Tongue (tissue), 1 donor: ENCODE measurements at regions not wholly inside any gene's neighbourhood (a gene's known extent, or its start where the extent isn't known, plus 50 kb on each side); places are given as distances from the start of the nearest gene placed in this dataset.
"Not testable (repeated sequence)": the region's sequence is repeated elsewhere in the genome, so short reads cannot be mapped to it uniquely, and the experiment has no call there.

Experiments used
- DNase-seq: peaks from one replicate; pipeline ENCODE4 v3.0.0-alpha.2; 2015

DNA sequence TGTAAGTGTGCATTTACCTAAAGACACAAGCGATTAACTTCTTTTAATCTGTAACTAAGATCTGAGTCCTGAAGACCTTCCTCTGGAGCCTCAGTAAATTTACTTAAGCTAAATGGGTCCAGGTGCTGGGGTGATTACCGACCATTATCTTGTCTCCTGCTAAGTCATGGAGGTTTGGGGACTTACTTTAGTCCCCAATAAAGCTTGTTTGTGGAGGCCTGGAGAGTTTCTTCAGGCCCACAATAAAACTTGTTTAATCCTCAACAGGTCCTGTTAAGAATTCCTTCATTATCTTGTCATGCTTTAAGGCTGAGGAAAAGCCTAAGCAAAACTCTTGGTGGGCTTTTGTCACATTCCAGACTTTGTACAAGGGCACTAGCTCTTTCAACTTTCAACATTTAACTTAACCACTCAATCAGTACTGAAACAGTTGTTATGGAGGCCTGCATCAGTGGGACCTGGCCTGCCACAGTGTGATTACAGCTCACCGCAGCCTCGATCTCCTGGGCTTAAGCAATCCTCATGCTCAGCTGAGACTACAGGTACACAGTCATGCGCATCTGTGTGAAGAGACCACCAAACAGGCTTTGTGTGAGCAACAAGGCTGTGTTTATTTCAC, 84.0 kb downstream of the FMO4 start:
- no peak for DNase-seq

DNA sequence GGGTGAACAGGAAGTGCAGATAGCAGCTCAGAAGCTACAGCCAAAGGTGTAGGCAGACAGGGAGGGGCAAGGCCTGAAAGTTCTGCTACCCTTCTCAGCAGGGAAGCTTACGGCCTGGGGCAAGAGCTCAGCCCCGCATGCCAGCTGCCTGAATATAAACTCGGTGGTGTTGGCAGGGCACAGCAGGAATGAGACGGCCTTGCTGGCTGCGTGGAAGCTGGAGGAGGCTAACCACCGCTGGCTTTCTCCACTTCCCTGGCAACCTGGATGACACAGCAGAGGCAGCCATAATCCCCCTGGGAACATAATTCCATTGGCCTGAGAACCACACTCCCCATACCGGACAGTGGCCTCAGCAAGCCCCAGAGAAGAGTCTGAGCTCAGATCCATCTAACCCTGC, 81.9 kb upstream of the PRRC2C start:
- no peak for DNase-seq

DNA sequence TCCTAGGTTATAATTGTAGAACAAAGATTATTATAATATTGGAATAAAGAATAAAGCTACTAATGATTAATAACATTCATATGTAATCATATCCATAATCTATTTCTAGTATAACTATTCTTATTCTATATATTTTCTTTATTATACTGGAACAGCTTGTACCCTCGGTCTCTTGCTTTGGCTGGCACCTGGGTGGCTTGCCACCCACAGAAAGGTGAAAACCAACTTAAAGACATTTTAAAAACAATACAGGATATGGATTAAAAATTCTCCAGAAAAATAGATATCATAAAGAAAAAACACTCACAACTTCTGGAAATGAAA, 80.0 kb upstream of the PRRC2C start:
- no peak for DNase-seq

DNA sequence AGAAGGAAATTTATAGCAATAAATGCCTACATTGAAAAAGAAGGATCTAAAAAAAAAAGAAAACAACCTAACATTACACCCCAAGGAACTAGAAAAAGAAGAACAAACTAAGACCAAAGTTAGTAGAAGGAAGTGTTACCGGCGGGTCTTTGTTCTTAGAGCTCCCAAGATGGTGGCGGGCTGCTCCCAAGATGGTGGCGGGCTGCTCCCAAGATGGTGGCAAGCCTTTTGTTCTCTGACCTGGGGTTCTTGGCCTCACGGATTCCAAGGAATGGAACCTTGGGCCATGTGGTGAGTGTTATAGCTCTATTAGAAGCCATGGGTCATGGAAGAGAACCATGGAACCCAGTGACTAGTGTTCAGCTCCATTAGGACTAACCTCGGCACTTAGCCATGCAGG, 71.8 kb upstream of the PRRC2C start:
- not testable (repeated sequence) for DNase-seq

DNA sequence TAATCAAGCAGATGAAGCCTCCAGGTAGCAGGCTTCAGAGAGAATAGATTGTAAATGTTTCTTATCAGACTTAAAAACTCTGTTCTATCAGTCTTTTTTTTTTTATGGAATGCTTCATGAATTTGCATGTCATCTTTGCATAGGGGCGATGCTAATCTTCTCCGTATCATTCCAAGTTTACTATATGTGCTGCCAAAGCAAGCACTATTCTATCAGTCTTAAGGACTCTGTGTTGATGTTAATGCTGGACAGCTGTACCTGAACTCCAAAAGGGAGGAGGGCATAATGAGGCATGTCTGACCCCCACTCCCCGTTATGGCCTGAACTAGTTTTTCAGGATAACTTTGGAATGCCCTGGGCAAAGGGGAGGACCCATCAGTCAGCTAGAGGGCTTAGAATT, 66.8 kb upstream of the PRRC2C start:
- DNase-seq: no peak

DNA sequence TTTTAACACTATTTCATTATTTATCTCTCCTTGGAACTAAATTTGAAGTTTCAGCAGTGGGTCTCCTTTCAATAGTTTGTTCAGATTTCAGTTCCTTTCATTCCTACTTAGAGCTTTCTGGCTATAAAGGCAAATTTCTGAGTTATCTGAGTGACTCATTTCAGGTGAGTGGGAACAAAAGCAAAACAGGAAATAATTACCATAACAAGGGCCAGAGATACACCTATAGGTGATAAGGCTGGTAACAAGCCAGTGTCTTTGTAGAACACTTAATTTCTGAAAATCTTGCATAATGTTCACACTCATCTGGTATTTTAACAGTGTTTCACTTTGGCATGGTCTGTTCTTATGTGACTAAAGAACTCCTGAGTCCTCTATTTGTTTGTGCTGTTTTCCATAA, 64.5 kb upstream of the PRRC2C start:
- DNase-seq: no peak

DNA sequence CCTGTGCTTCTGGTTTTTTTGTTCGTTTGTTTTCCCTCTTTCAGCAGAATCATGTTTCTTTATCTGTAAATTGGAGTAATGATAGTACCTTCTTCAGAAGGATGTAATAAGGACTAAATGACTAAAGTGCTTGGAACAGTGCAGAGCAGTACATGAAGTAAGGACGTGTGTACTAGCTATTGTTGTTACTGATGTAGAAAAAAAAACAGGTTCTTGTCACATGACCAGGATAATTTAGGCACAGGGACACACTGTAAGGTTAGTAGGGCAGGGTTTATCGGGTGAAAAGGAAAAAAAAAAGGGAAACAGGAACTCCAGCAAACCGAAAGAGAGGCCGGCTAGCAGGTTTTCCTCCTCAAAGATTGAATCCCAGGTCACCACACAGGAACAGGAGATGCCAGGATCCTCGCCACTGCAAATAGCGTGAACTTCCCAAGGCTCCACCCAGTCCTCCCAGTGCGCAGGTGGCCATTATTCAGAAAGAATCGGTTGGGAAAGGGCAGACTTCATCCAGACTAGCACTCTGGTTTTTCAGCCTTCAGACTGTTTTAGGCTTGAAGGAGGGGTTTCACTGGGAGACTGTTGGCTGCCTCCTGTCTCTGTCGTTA, 63.8 kb upstream of the PRRC2C start:
- no peak for DNase-seq

DNA sequence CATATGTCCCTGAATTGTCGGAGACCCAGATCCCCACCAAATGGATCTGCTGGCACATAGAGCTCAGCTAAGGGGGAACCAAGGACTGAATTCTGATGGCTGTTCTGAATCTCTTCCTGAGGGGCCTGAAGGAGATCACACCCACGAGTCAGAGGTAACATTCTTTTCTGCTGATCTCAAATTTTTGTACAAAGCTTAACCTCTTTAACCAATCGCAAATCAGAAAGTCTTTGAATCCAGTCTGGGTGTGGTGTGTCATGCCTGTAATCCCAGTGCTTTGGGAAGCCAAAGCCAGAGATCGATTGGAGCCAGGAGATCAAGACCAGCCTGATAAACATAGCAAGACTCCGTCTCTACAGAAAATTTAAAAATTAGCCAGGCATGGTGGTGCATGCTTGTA, 62.8 kb upstream of the PRRC2C start:
- DNase-seq: no peak

DNA sequence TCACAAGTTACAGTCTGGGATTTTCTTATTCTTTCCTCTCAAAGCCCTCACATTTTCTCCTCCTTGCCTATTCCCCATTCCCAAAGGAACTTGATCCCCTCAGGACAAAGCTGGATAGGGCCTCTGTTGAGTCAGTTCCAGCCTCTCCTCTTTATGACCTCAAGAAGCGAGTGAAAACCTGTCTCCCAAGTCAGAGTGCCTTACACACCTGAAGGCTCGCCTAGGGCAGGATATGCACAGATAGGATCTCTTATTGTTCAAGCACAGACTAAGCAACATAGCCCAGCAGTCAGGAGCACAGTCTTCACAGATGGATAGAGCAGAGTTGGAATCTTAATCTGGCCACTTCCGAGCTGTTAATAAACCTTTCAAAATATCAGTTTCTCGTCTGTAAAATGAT, 60.8 kb upstream of the PRRC2C start:
- DNase-seq: no peak

DNA sequence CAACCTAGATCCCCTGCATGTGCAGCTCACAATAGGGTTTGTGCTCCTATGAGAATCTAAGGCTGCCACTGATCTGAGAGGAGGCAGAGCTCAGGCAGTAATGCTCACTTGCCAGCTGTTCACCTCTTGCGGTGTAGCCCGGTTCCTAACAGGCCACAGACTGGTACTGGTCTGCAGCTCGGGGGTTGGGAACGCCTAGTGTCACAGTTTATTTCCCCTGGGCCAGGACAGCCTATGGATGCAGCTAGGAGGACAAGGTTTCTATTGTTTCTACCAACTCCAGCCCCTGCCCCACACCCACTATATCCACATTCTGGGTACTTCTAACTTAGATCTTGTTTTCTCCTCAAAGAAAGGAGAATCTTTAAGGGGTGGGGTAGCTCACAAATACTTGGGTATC, 58.7 kb upstream of the PRRC2C start:
- DNase-seq: no peak

DNA sequence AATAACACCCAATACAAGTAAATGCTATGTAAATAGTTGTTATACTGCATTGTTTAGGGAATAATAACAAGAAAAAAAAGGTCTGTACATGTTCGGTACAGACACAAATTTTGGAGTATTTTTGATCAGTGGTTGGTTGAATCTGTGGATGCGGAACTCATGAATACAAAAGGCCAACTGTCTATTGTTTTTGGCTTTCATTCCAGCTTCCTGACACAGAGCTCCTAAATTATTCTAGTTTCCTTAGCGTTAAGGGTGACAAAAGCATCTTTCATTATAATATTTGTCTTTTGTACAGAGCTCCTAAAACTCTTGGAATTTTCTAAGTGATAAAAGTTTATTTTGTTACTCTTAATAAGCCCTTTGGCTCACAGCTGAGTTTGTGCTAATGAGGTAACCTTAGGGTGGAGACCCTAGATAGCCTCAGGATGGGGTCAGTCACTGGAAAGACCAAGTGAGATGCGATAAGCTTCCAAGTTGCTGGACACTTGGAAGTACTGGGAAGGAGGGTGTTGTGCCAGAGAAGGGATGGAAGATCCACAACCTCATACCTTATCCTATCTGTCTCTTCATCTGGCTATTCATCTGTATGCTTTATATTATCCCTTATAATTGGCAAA, 57.4 kb upstream of the PRRC2C start:
- no peak for DNase-seq

DNA sequence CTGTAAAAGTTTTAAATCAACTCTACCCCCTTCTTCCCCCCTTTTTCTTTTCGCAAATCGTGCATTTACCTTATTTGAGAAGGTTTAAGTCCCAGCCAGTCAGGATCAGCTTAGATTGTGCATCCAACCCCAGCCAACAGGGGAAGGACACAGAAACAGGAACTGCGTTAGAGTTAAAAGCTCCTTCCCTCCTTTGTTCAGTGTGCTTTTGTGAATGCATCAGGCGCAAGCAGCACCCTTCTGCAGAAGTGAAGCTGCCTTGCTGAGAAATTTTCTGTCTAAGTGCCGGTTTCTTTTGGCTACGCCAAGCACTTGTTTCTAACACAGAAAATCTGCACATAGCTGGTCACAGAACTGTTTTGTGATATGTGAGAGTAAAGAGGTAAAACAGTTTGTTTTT, 56.2 kb upstream of the PRRC2C start:
- no peak for DNase-seq

DNA sequence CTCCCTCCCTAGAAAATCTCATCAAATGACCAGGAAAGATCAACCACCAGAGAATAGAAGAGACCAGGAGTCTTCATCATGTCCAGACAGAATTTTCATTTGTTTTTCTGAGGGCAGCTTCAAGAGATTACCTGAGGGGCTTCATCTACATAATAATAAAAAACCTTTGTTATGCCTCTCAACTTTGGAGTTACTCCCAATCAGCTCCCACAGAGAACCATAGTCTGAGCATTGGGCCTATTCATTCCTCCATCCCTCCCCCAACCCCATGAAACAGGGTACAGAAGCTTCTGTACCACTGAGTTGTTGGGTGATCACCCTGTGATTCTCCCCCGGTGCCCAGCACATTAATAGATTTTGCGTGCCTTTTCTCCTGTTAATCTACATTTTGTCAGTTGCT, 53.3 kb upstream of the PRRC2C start:
- no peak for DNase-seq

DNA sequence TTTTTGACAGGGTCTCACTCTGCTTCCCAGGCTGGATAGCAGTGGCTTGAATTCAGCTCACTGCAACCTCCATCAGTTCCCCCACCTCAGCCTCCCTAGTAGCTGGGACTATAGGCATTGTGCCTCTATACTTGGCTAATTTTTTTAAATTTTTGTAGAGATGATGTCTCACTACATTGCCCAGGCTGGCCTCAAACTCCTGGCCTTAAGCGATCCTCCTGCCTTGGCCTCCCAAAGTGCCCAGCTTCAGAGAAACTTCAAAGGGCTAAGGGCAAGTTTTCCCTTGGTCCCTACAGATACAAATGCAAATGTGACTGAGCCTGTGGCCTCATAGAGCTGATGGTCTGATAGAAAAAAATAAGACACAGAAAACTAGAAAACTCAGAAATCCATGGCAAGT, 52.9 kb upstream of the PRRC2C start:
- no peak for DNase-seq

DNA sequence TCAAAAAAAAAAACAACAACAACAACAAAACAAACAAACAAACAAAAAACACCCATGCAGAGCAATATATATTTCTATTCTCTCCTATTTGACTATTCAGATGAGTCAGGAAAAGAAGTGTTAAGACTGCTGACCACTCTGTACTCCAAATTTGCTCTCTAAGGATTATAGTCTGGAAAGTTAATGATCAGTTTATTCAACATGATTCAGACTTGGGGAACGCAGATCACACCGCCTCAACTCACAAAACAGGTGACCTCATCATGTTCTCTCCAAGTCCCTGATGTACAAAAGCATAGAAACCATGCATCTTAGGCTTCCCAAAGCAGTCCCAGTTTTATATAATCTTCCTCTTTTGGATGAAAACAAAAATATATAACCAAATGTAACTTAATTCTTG, 51.9 kb upstream of the PRRC2C start:
- DNase-seq: peak; percentile 37

DNA sequence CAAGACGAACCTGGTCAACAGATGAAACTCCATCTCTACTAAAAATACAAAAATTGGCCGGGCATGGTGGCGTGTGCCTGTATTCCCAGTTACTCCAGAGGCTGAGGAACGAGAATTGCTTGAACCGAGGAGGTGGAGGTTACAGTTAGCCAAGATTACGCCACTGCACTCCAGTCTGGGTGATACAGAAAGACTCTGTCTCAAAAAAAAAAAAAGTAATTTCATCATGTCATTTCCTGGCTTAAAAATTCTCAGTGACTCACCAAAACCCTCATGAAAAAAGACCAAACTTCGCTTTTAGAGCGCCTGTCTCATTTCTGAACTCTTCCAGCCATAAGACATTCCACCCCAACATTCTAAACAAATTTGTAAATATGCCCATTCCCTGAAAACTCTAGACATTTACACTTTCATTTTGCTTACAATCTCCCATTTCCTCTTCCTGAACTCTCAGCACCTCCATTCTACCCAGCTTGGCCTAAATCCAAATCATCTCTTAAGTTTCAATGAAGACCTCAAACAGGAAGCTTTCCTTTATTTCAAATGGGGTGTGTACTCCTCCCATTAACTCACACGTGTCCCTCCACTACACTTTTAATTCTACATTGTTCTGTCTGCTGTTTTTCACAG, 50.5 kb upstream of the PRRC2C start:
- peak; percentile 26 for DNase-seq
